HEK293T (cell line): ENCODE measurements at regions not wholly inside any gene's neighbourhood (a gene's known extent, or its start where the extent isn't known, plus 50 kb on each side); places are given as distances from the start of the nearest gene placed in this dataset.

Source experiments
- CTCF ChIA-PET: fragments of 350-600 bp; formaldehyde crosslinking; extraction: SDS; loops from one replicate; lab custom pipeline; 2021; ENCODE audit warnings: antibody characterized with exemption, inconsistent platforms; lab: Yijun Ruan, JAX
- POLR2A ChIA-PET: fragments of 350-600 bp; formaldehyde crosslinking; extraction: SDS; loops from one replicate; lab custom pipeline; 2020; ENCODE audit warnings: antibody characterized with exemption, inconsistent platforms; lab: Yijun Ruan, JAX
- DNase-seq: peaks from one replicate; pipeline ENCODE4 v3.0.0; 2012; ENCODE audit warnings: mixed read lengths; ENCODE audit errors: extremely low spot score
- ARNT ChIP-seq: fragments of 450-650 bp; IDR thresholded peaks from 2 replicates; pipeline ENCODE4 v1.6.1; 2017; ENCODE audit warnings: mild to moderate bottlenecking
- BHLHE40 ChIP-seq: fragments of 450-650 bp; IDR thresholded peaks from 2 replicates; pipeline ENCODE4 v1.6.1; 2016; ENCODE audit warnings: mild to moderate bottlenecking, moderate library complexity, borderline replicate concordance
- CTBP1 ChIP-seq: fragments of 450-650 bp; IDR thresholded peaks from 2 replicates; pipeline ENCODE4 v1.6.1; 2016; ENCODE audit warnings: borderline replicate concordance
- ELF4 ChIP-seq: fragments of 450-650 bp; IDR thresholded peaks from 2 replicates; pipeline ENCODE4 v1.6.1; 2017; ENCODE audit warnings: antibody characterized with exemption
- FOXA1 ChIP-seq: fragments of 450-650 bp; IDR thresholded peaks from 2 replicates; pipeline ENCODE4 v1.6.1; 2016; ENCODE audit warnings: mild to moderate bottlenecking
- FOXK2 ChIP-seq: fragments of 450-650 bp; IDR thresholded peaks from 2 replicates; pipeline ENCODE4 v1.6.1; 2016; ENCODE audit warnings: mild to moderate bottlenecking
- FOXM1 ChIP-seq: fragments of 450-650 bp; IDR thresholded peaks from 2 replicates; pipeline ENCODE4 v1.6.1; 2017; ENCODE audit warnings: mild to moderate bottlenecking, borderline replicate concordance
- HDGF ChIP-seq: fragments of 450-650 bp; IDR thresholded peaks from 2 replicates; pipeline ENCODE4 v1.6.1; 2017; ENCODE audit warnings: antibody characterized with exemption, borderline replicate concordance
- L3MBTL2 ChIP-seq: fragments of 450-650 bp; conservative IDR thresholded peaks from 2 replicates; pipeline ENCODE4 v1.6.1; 2016; ENCODE audit warnings: mild to moderate bottlenecking
- LEF1 ChIP-seq: fragments of 450-650 bp; IDR thresholded peaks from 2 replicates; pipeline ENCODE4 v1.6.1; 2017; ENCODE audit warnings: mild to moderate bottlenecking, borderline replicate concordance
- NFRKB ChIP-seq: fragments of 450-650 bp; IDR thresholded peaks from 2 replicates; pipeline ENCODE4 v1.6.1; 2016; ENCODE audit warnings: mild to moderate bottlenecking, moderate library complexity
- SP1 ChIP-seq: fragments of 450-650 bp; IDR thresholded peaks from 2 replicates; pipeline ENCODE4 v1.6.1; 2017
- SUZ12 ChIP-seq: fragments of 450-650 bp; IDR thresholded peaks from 2 replicates; pipeline ENCODE4 v1.6.1; 2016; ENCODE audit warnings: mild to moderate bottlenecking
- TARDBP ChIP-seq: fragments of 450-650 bp; IDR thresholded peaks from 2 replicates; pipeline ENCODE4 v1.6.1; 2016
- ZNF384 ChIP-seq: fragments of 450-650 bp; IDR thresholded peaks from 2 replicates; pipeline ENCODE4 v1.6.1; 2016
- TF ChIP-seq, protein P1 (sequence below): fragments of 450-650 bp; IDR thresholded peaks from 2 replicates; pipeline ENCODE4 v1.6.1; 2016

DNA sequence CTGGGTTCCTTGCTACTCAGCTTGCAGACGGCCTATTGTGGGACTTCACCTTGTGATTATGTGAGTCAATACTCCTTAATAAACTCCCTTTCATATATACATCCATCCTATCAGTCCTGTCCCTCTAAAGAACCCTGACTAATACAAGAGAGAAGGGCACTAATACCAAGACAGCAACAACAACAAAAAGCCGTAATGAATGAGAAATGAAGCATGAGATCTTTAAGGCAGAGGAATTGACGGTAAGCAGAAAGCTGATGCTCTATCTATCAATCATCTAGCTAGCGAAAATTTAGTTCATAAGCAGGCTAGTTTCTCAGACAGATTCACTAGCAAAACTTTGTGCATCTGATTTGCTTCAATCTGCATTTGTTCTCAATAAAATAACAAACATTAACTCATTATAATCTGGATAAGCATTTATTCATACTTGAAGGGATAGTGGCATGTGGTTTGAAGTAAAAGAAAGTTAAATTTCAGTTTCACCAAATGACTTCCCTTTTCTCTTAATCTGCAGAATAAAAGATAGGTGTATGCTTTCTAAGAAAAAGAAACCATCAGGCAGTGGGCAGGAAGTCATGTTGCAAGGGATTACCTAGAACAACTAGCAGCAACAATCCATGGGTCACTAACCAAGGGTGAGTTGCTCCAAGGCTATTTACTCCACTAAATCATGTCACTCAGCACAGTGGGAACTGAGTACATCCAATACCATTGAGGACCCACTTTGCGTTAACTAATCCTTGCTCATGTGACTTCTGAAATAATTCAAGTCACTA lies 376.5 kb downstream of the TMEM182 start:
- ChIA-PET POLR2A (no interaction called here), CTCF (no interaction called here)
- DNase-seq = no peak
- TF ChIP-seq HDGF = no peak
- TF ChIP-seq ZNF384 = no peak
- no peak for TF ChIP-seq SUZ12
- TF ChIP-seq, protein P1, sequence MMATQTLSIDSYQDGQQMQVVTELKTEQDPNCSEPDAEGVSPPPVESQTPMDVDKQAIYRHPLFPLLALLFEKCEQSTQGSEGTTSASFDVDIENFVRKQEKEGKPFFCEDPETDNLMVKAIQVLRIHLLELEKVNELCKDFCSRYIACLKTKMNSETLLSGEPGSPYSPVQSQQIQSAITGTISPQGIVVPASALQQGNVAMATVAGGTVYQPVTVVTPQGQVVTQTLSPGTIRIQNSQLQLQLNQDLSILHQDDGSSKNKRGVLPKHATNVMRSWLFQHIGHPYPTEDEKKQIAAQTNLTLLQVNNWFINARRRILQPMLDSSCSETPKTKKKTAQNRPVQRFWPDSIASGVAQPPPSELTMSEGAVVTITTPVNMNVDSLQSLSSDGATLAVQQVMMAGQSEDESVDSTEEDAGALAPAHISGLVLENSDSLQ = no peak
- no peak for TF ChIP-seq TARDBP
- TF ChIP-seq BHLHE40 = no peak
- no peak for TF ChIP-seq FOXM1
- TF ChIP-seq L3MBTL2 = no peak
- TF ChIP-seq SP1 = no peak
- no peak for TF ChIP-seq CTBP1
- no peak for TF ChIP-seq ARNT
- TF ChIP-seq NFRKB = no peak
- no peak for TF ChIP-seq LEF1
- TF ChIP-seq ELF4 = no peak
- no peak for TF ChIP-seq FOXK2
- TF ChIP-seq FOXA1 = no peak

DNA sequence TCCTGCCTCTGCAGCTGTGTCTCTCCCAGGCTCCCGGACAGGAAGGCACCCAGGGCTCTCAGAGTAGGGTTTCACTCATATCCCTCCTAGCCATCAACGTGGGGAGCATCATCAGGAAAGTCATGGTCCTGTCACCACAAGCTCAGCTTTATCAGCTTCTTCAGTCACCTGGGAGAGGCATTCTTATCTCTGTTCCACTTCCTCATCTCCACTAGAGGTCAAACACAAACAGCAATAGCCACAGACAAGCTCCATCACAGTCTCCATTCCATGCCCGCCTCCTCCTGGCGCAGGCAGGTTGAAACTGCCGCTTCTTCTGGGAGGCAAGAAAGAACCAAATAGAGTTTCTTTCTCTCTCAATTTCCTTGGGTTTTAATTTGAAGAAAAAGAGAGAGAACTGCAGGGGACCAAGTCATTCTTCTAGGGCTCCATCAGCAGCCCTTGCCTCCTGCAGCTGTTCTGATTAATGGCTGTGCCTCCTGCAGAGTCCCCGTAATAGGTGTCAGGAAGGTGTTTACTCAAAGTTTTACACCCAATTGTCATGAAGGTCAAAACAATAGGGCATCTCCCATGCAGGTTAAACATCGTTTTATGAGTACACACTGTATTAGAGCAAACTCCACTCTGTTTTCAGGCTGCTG lies 377.9 kb downstream of the TMEM182 start:
- CTCF ChIA-PET = no interaction called here
- TF ChIP-seq BHLHE40 (no peak), TARDBP (no peak)
- no peak for DNase-seq
- POLR2A ChIA-PET = no interaction called here

DNA sequence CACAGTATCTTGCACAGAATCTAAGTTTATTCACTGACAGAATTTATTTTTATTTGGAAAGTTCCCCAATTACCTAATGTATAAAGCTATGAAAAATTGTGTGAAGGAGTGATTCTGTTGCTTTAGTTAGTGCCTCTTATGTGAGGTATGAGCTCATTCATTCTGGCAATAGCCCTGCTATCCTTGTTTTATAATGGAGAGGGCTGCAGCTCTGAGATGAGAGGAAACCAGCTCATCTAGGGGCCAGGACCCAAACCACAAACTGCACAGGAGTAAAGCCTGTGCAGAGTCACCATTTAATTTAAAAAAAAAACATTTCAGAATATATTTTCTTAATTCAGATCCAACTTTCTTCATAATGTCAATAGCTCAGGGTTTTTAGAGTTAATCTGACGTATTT lies 383.0 kb downstream of the TMEM182 start:
- no peak for DNase-seq
- TF ChIP-seq ARNT (no peak), ZNF384 (no peak), FOXM1 (no peak)
- CTCF ChIA-PET = interaction anchor here (1.2 kb wide), 1 partner anchor 17 kb away, joined by 6 read pairs; no protein-coding TSS in a partner anchor
- POLR2A ChIA-PET = no interaction called here

DNA sequence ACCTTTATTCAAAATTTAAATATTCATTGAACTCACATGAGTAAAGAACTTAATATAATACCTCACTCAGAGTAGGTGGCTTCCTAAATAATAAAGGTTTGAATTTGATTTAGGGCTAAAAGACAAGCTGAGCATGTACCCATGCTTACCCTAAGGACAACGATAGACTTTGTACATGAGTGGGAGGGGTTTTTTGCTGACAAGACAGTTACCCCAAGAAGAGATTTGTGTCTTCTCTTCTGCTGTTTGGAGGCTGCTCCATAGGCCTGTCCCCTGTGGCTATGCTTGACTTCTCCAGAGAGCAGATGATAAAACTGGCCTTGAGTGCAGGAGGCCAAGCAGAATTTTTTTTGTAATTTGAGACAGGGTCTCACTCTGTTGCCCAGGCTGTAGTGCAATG lies 383.9 kb downstream of the TMEM182 start:
- CTCF ChIA-PET = interaction anchor here (0.5 kb wide), 1 partner anchor 121 kb away, joined by 3 read pairs; no protein-coding TSS in a partner anchor
- no peak for DNase-seq
- TF ChIP-seq FOXM1 (no peak), ZNF384 (no peak), TARDBP (no peak), LEF1 (no peak), SP1 (no peak), L3MBTL2 (no peak), NFRKB (no peak), ARNT (no peak), ELF4 (no peak), SUZ12 (no peak), CTBP1 (no peak), FOXA1 (no peak)
- TF ChIP-seq, protein P1 = no peak
- POLR2A ChIA-PET = no interaction called here

DNA sequence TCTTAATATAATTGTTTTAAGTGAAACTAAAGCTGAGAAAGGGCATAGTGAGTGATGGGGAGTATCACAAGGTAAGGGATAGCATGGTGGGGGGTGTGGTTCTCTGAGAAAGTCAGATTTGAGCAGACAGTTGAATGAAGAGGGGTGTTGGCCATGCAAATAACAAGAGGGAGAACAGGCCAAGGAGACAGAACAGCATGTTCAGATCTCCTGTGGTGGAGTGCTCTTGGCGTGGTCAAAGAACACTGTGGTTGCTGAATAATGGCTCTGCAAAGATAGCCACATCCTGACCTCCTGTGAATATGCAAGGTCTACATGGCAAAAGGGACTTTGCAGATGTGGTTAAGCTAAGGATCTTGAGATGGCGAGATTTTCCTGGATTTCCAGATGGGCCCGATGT lies 389.2 kb downstream of the TMEM182 start:
- ChIA-PET POLR2A (no interaction called here), CTCF (no interaction called here)
- TF ChIP-seq FOXK2 (no peak), SUZ12 (no peak), FOXM1 (no peak), ELF4 (no peak), TARDBP (no peak), ZNF384 (no peak)
- DNase-seq = no peak

DNA sequence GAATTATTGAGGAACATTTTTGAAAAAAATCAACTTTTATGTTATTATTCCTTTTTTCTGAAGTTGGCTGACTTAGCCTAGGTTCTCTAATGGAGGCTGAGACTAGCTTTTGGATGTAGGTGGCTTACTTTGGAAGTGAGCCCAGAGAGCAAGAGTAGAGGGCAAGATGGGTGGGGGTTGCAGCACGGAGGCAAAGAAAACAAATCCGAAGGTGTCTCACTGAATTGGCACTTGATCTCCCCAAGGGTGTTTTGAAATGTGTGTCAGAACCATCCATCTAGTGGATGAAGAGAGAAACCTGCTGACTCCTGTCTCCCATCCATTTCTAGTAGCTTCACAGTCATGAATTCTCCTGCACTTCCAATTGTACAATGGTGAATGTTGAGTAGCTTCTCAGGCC lies 390.7 kb downstream of the TMEM182 start:
- ChIA-PET CTCF (interaction anchor here (1.8 kb wide), 1 partner anchor 9 kb away, joined by 4 read pairs; no protein-coding TSS in a partner anchor), POLR2A (no interaction called here)
- no peak for DNase-seq
- TF ChIP-seq ELF4 (no peak), FOXM1 (no peak), L3MBTL2 (no peak), BHLHE40 (no peak), FOXK2 (no peak), TARDBP (no peak), LEF1 (no peak), HDGF (no peak), SUZ12 (no peak), FOXA1 (no peak), ZNF384 (no peak), NFRKB (no peak), SP1 (no peak)
- TF ChIP-seq, protein P1 = no peak
